Pancreas (tissue), 10 donors: ENCODE measurements at regions not wholly inside any gene's neighbourhood (a gene's known extent, or its start where the extent isn't known, plus 50 kb on each side); places are given as distances from the start of the nearest gene placed in this dataset.

Source experiments
- ATAC-seq, 4 donors: fragments of 200-7000 bp; cut with Tn5 transposase; one replicate each; pipeline versions ENCODE4 v1.8.0 to v1.9.1; 2020; ENCODE audit warnings: mild to moderate bottlenecking in 4 of 4, moderate library complexity in 4 of 4
- DNase-seq, 6 donors: peaks; one replicate each; pipeline ENCODE4 v3.0.0-alpha.2; 2020
- FAIRE-seq: peaks from 2 replicates; lab custom pipeline; 2012; peaks lifted over from hg19 to GRCh38; lab: Jason Lieb, UNC
- H3K27ac ChIP-seq, 4 donors: fragments of 200-600 bp; sonication (generic); 1 replicate in 3 of 4; 2 replicates in 1 of 4; pipeline versions ENCODE4 v1.5.0 to v1.8.0; 2020
- H3K27me3 ChIP-seq, 4 donors: fragments of 200-600 bp; one replicate each; pipeline ENCODE4 v1.8.0; 2021
- H3K36me3 ChIP-seq, 3 donors: fragments of 200-600 bp; sonication (generic) in 1 of 3; one replicate each; pipeline versions ENCODE4 v1.5.0 to v1.8.0; 2020 to 2021
- H3K4me1 ChIP-seq, 3 donors: fragments of 200-600 bp; one replicate each; pipeline ENCODE4 v1.8.0; 2021
- H3K4me3 ChIP-seq, 4 donors: fragments of 200-600 bp; sonication (generic) in 2 of 4; one replicate each; pipeline versions ENCODE4 v1.5.0 to v1.8.0; 2020 to 2021
- H3K9me3 ChIP-seq, 4 donors: fragments of 200-600 bp; one replicate each; pipeline ENCODE4 v1.8.0; 2021
- CTCF ChIP-seq, 4 donors: fragments of 200-600 bp; sonication (generic) in 3 of 4; IDR thresholded peaks; one replicate each; pipeline versions ENCODE4 v1.5.0 to v1.8.0; 2021; ENCODE audit warnings: antibody characterized with exemption in 4 of 4
- WGBS, 2 donors: extraction: QIAGEN DNeasy Blood & Tissue Kit; methylation state at CpG; one replicate each; pipeline ENCODE4 v1.1.7; 2013; 5-methylcytosine and 5-hydroxymethylcytosine counted together
- intact Hi-C, 3 donors: fragments of 100-400 bp; cut with DNase I; formaldehyde crosslinking; loops; one replicate each; pipeline versions ENCODE4 v1.11.1 to v1.14.2; 2022
- donor health status: healthy with polysubstance abuse.
- donor health status: DM: no; HTN: no; CAD: no; lungs with moderate emphysema.
- donor health status: DM: no; HTN: no; CAD: no.
- donor health status: control.
- donor health status: control.
- donor health status: Bipolar disorder and iron deficiency.
- donor health status: DM: yes; HTN: yes; CAD: no.
- donor health status: DM: no; HTN: no; CAD: no.
- donor health status: DM: no; HTN: no; CAD: no.
- donor health status: DM: yes; HTN: yes; CAD: no.

- no peaks in the 10 kb centered on the region for H3K27me3 ChIP-seq
- DNase-seq: peak in 2 of 6 donors; percentile 4 to 47
- no peak for TF ChIP-seq CTCF (IDR thresholded peaks at IDR 0.05)
- H3K9me3 ChIP-seq: no peaks in the 10 kb centered on the region
- no peak overlapping the region for H3K4me3 ChIP-seq
- ATAC-seq: peak in 1 of 4 donors; percentile 42
- H3K36me3 ChIP-seq: no peaks in the 10 kb centered on the region
- no peak for FAIRE-seq
- intact Hi-C loops: no loop called here
- no peak overlapping the region for H3K27ac ChIP-seq
- 65 to 70% methylated on average over 10 of the region's 10 CpGs for WGBS, 2 donors
- peaks cover 0 to 11% (median 0%) of the 10 kb centered on the region in 3 donors for H3K4me1 ChIP-seq
These were observed 205.2 kb downstream of the PIK3R1 start for GRCh38 chr5:68420476-68421344.

DNA sequence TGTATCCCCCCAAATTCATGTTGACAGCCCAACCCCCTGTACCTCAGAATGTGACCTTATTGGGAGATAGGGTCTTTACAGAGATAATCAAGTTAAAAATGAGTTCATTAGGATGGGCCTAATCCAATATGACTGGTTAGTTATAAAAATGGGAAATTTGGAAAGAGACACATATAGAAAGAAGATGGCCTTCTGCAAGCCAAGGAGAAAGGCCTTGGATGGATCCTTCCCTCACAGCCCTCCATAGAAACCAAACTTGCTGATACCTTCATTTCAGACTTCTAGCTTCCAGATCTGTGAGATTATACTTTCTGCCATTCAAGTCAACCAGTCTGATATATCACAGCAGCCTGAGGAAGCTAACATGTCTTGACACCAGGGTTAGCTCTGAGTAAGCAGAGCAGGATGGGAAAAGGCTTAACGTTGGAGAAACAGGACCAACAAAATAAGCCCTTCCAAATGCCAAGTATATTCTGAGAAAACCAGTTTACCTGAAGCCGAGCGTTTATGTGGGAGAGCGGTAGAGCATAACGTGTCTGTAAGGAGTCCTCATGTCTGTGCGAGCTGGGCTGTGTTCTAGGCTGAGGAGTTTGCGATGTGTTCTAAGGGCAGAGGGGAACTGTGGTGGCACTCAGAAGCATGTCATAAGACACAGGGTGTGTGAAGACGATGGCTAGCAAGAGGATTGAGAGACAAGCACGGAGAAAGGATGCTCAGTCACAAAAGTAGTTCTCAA lies 206.1 kb downstream of the PIK3R1 start:
- Histone ChIP-seq H3K9me3 (no peaks in the 10 kb centered on the region), H3K27ac (no peak overlapping the region), H3K36me3 (no peaks in the 10 kb centered on the region), H3K4me1 (peaks cover 0 to 11% (median 0%) of the 10 kb centered on the region in 3 donors), H3K4me3 (no peak overlapping the region), H3K27me3 (no peaks in the 10 kb centered on the region)
- intact Hi-C loops: no loop called here
- no peak for TF ChIP-seq CTCF (IDR thresholded peaks at IDR 0.05)
- WGBS, 2 donors: 88 to 95% methylated on average over 9 of the region's 9 CpGs
- ATAC-seq: no peak
- no peak for DNase-seq
- no peak for FAIRE-seq

GRCh38 chr5:68423154-68423811 lies 207.7 kb downstream of the PIK3R1 start:
- 83 to 89% methylated on average over 6 of the region's 6 CpGs for WGBS, 2 donors
- ATAC-seq: no peak
- H3K4me1 ChIP-seq: peaks cover 0 to 11% (median 0%) of the 10 kb centered on the region in 3 donors

DNA sequence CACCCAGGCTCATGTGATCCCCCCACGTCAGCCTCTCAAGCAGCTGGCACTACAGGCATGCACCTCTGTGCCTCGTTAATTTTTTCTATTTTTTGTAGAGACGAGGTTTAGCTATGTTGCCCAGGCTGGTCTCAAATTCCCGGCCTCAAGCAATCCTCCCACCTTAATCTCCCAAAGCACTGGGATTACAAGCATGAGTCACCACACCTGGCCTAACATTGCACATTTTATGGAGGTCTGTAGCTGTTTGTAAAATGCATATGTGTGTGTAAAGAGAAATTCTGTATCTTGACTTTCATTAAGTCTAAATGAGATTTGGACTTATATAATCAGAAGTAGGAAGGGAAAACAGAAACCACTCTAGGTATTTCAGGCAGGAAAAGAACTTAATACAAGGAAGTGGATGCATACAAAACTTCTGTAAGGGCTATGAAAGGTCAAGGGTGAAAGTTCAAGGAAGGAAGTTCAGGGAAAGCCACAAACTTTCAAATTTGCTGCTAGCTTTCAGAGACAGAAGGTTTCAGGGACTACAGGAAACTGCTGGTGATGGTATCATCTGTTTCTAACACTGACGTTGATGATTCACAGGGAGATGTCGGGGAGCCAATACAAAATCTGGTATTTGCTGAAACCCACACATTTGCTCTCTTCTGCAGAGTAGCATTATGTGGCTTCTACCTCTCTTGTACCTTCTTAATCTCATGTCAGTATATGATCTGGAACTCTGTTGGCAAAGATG lies 209.4 kb downstream of the PIK3R1 start:
- Histone ChIP-seq H3K4me1 (peaks cover 0 to 7% (median 0%) of the 10 kb centered on the region in 3 donors), H3K27ac (no peak overlapping the region), H3K36me3 (no peaks in the 10 kb centered on the region), H3K4me3 (no peak overlapping the region), H3K27me3 (no peaks in the 10 kb centered on the region), H3K9me3 (no peaks in the 10 kb centered on the region)
- no peak for DNase-seq
- ATAC-seq: peak in 1 of 4 donors; percentile 41
- intact Hi-C loops: no loop called here
- 76 to 80% methylated on average over 6 of the region's 6 CpGs for WGBS, 2 donors
- FAIRE-seq: no peak
- TF ChIP-seq CTCF (IDR thresholded peaks at IDR 0.05): no peak

More at GRCh38 chr5:68423154-68423811, 207.7 kb downstream of the PIK3R1 start:
- TF ChIP-seq CTCF (IDR thresholded peaks at IDR 0.05): no peak
- FAIRE-seq: no peak
- Histone ChIP-seq H3K27me3 (no peaks in the 10 kb centered on the region), H3K9me3 (no peaks in the 10 kb centered on the region), H3K4me3 (no peak overlapping the region), H3K27ac (no peak overlapping the region), H3K36me3 (no peaks in the 10 kb centered on the region)
- no peak for DNase-seq
- intact Hi-C loops: no loop called here
